HCEC 1CT (cell line): ENCODE measurements at regions not wholly inside any gene's neighbourhood (a gene's known extent, or its start where the extent isn't known, plus 50 kb on each side); places are given as distances from the start of the nearest gene placed in this dataset.

ENCODE experiments used
- DNase-seq: peaks from one replicate; pipeline ENCODE4 v3.0.0-alpha.2; 2017

- DNase-seq, result no peak
These were observed 107.4 kb upstream of the TENT5A start for GRCh38 chr6:81859884-81860283.

DNA sequence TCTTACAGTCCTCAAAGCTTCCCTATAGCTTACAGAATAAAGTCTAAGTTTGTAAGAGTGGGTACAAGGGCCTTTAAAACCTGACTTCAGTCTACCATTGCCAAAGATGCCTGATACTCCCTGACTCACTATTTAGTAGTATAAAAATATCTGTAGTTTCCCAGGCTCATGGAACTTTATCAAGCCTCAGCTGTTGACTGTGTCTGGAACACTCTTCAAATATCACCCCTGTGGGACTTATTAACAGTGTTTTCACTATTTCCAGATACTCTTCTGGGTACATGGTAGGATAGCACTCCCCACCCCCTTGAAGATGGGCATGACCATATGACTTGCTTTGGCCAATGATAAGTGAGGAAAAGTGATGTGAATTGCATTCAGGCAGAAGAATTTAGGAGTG, 105.3 kb upstream of the TENT5A start:
- no peak for DNase-seq

DNA sequence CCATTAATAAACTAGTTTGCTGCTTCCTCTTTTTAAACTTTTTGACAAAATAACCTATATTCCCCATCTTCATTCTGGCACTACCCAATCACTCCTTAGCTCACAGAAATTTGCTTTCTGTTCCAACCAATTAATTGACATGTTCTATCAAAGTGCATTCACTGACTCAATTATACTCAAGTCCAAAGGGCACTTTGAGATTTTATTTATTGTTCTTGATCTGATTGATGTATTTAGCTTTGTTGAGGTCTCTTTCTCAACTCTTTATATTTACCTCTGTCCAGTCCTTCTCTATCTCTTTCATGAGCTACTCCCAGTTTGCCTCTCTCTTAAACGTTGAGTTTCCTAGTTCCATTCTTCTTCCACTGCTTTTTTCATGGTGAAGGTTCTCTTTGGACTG, 104.4 kb upstream of the TENT5A start:
- no peak for DNase-seq

DNA sequence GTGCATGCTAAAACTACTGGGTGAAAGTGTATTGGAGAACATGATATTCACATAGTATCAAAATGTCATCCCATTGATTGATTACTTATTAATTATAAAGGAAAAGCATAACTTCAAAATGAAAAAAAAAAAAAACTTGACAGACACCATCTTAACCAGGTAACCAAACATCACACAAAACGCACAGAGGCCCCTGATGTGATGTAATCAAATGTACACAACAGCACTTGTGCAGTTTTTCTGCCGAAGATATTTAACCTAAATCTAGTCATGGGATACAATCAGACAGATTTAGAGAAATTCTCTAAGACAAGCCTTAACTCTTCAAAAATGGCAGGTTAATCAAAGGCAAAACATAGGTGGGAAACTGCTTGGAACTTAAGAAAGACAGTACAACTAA, 102.0 kb upstream of the TENT5A start:
- DNase-seq, result no peak

DNA sequence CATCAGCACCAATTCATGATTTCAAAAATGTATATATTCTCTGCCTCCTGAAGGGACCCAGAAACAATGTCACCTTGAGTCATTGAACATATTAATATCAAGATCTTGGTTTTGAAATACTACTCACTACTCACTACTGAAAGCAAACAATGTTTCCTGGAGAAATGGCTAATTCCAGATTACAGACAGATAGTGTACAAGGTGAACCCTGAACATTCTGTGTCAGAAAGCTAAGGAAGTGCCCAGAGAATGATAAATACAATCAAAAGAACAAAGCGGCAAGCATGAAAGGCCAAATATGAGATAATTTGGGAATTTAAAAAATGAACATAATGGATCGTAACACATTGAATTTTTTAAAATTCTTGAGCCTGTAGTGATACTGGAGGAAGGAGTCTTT, 101.5 kb upstream of the TENT5A start:
- no peak for DNase-seq

- no peak for DNase-seq
These were observed 96.8 kb upstream of the TENT5A start for GRCh38 chr6:81849248-81849647.

GRCh38 chr6:81847866-81848265, 95.4 kb upstream of the TENT5A start:
- no peak for DNase-seq

DNA sequence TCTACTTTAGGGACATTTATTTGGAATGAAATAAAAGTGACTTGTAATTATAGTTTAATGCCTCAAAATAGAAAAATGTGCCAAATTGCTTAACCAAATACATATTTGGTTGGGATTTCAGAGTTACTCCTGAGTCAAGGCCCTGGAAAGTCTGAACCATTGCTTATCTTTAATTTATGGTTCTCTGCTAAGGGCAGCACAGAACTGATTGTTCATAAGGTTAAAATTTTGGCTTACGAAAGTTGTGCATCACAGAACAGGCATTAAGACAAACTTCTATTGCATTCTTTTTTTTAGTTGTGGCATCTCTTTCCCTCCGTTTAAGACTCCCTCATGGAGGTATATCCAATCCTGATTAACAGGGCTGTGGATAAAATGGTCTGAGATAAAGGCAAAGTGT, 92.2 kb upstream of the TENT5A start:
- no peak for DNase-seq

DNA sequence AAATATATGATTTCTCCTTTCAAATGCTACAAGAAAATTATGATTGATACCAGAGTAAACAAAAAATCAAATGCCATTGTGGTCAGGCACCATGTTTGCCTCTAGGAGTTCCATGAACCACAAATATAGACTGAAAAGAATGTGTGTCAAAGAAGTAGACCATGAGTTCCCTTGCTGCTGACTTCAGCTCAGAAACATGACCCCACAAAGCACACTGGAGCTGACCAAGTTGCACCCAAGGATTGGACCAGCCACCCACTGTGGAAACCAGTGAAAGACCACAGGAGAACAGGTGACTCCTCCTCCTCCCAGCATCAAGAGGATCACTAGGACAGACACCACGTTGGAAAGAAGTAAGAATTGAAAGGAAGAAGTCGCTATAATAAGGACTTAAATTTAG, 90.8 kb upstream of the TENT5A start:
- DNase-seq, result no peak

GRCh38 chr6:81842254-81842653, 89.8 kb upstream of the TENT5A start:
- DNase-seq, result no peak

- no peak for DNase-seq
These were observed 86.4 kb upstream of the TENT5A start for GRCh38 chr6:81838724-81839426.

GRCh38 chr6:81838031-81838430, 85.5 kb upstream of the TENT5A start:
- DNase-seq, result no peak

GRCh38 chr6:81834141-81834681, 81.7 kb upstream of the TENT5A start:
- DNase-seq, result peak; percentile 47

DNA sequence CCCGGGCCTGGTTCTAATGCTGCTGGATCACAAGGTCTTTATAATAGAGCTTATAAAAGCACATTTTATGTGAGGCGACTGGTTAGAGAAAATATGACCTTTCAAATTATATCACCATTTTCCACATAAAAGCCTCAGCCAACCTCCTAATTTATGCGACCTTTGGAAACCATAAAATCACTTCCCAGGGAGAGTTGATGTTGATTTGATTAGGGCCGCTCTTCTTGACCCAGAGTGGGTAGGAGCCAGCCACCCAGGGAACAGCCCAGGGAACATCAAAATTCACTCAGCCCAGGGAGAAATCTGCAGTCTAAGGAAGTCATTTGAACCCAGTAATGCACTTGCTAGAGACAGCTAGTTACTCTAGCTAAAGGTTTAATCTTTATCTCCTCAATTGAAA, 79.8 kb upstream of the TENT5A start:
- no peak for DNase-seq

DNA sequence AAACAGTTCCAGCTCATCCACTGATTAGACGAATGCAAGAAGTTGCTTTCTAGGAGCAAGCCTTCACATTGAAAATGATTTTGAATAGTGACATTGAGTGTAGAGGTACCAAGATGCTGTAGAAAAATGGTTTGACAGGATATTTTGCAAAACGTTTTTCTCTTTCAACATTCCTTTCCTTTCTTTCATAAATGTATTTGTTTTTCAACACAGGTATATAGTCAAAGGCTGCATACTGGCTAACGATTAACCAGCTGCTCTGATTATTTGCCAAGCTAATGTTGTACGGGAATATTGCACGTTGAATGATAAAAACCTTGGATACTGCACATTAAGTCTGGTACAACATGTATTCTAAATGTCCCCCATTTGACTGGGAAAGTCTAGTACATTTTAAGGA, 78.8 kb upstream of the TENT5A start:
- DNase-seq, result no peak

GRCh38 chr6:81826784-81827183, 74.3 kb upstream of the TENT5A start:
- DNase-seq, result no peak

- no peak for DNase-seq
These were observed 70.1 kb upstream of the TENT5A start for GRCh38 chr6:81822568-81822967.

- no peak for DNase-seq
These were observed 69.0 kb upstream of the TENT5A start for GRCh38 chr6:81821449-81821848.

DNA sequence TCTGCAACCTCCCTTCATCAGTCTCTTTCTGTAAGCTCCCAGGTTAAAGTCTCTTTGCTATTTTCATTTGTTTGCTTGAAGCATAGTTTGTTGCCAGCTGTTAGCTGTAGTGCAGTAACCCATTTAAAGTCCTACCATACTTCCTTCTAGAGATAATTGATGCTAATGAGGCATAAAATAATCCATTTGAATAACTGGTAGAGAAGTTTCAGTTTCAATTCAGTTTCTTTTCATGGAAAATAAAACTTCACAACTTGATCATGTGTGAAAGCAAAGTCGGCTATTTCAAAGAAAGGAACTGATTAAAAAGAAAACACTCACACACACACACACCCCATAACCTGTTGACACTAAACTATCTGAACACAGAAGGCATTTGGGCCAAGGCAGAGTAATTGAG, 68.5 kb upstream of the TENT5A start:
- no peak for DNase-seq

DNA sequence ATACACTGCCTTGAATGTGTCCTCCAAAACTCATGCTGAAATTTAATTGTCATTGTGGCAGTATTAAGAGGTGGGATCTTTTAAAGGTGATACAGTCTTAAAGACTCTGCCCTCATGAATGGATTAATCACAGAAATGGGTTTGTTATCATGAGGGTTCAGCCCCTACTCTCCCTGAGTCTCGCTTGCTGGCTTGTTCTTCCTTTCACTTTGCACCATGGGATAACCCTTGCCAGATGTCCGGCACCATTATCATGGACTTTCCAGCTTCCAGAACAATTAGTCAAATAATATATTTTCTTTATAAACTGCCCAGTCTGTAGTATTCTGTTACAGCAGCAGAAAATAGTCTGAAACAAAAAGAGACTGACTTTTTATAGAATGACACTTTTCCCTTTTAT, 67.9 kb upstream of the TENT5A start:
- DNase-seq, result no peak

GRCh38 chr6:81819767-81820166, 67.3 kb upstream of the TENT5A start:
- no peak for DNase-seq

DNA sequence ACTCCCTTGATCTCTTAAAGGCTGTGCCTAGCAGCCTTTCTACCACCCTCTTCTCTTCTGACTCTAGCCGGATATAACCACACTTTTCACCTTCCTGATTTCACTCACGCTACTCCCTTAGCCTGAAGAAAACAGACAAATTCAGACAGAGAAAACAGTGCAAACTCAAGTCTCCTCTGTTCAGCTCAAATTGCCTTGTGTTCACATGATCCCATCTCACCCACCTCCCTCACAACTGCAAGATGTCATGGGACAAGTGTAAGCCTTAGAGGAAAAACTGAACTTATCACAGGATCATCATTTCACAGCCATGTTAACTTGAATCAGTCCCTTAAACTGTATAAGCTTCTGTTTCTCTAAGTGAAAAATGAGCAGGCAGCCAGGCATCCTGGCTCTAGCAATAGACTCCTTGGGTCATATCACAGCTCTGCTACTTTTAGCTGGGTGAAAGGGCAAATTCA, 66.5 kb upstream of the TENT5A start:
- DNase-seq, result no peak

DNA sequence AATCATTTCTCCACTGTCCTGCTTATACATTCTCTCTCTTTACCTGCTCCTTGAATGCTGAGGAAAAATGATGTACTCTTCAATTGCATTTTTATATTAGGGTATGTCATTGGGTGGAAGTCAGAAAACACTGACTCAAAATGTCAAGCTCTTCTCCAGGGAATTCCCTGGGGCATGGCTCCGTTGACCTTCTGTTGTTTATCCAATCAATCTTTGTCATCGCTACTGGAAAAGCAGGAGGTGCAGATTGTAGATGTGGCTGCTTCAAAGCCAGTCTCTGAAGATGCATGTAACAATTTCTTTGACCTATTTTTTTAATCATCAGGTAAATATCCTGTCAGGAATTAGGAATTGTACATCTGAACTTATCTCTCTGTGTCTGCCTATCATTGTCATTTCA, 63.9 kb upstream of the TENT5A start:
- DNase-seq, result no peak

- DNase-seq, result peak; percentile 82
These were observed 62.0 kb upstream of the TENT5A start for GRCh38 chr6:81814370-81815076.

DNA sequence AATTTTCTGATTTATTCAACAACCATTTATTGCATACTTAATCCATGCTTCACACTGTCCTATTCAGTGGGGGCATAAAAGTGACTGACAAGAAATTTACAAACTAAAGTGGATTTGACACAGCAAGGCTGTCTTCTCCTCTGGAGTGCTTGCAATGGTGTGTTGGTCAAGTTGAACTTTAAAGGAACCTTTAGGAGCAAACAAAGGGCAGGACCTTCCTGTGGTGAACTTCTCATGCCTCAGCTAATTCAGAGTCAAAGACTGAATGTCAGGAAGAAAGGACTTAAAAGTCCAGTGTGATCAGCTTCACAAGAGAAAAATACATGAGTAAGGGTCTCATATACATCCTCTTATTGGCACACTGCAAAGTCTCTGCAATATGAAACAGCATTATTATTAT, 60.8 kb upstream of the TENT5A start:
- no peak for DNase-seq
